Epithelial cell of esophagus (primary cell): ENCODE measurements at regions not wholly inside any gene's neighbourhood (a gene's known extent, or its start where the extent isn't known, plus 50 kb on each side); places are given as distances from the start of the nearest gene placed in this dataset.

Source experiments
- DNase-seq: peaks from one replicate; pipeline ENCODE4 v3.0.0; 2010; ENCODE audit warnings: low read depth
- H3K4me3 ChIP-seq: 2 replicates; pipeline ENCODE4 v1.5.1; 2011; ENCODE audit warnings: mild to moderate bottlenecking, low read length, control low read depth
- TF ChIP-seq, protein P1 (sequence below): IDR thresholded peaks from 2 replicates; pipeline ENCODE4 v1.5.1; 2011; ENCODE audit warnings: low read depth, mild to moderate bottlenecking, low read length, control low read depth, inconsistent platforms; ENCODE audit not compliant: insufficient read depth; ENCODE audit errors: missing control alignments

DNA sequence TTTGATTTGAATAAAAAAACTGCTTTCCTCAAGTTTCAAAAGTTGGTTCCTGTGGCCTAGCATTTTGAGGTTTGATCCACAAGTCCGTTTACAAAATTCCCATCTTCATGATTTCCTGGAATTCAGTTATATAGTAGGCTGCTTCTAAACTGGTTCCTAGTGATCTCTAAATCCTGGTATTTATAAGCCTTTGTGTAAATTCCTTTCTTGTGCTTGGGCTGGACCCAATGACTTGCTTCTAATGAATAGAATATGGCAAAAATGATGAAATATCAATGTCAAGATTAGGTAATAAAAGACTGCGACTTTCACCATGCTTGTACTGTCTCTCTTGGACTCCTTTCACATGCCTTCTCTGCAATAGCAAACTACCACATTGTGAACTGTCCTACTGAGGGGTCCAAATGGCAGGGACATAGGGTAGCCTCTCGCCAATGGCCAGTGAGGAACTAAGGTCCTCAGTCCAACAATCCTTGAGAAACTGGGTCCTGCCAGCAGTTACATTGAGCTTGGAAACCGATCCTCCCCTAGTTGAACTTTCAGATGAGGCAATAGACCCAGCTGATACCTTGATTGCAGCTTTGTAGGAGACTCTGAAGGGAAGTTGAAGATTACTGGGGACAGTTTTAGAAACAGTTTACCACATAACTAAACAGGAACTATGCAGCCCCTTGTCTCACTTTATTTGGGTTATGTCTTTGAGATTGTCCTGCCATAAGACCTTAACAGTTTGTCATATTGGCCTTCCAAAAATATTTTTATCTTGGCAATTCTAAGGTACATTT, 303.9 kb upstream of the TBC1D5 start:
- no peak for DNase-seq
- no peak overlapping the region for H3K4me3 ChIP-seq
- TF ChIP-seq, protein P1, sequence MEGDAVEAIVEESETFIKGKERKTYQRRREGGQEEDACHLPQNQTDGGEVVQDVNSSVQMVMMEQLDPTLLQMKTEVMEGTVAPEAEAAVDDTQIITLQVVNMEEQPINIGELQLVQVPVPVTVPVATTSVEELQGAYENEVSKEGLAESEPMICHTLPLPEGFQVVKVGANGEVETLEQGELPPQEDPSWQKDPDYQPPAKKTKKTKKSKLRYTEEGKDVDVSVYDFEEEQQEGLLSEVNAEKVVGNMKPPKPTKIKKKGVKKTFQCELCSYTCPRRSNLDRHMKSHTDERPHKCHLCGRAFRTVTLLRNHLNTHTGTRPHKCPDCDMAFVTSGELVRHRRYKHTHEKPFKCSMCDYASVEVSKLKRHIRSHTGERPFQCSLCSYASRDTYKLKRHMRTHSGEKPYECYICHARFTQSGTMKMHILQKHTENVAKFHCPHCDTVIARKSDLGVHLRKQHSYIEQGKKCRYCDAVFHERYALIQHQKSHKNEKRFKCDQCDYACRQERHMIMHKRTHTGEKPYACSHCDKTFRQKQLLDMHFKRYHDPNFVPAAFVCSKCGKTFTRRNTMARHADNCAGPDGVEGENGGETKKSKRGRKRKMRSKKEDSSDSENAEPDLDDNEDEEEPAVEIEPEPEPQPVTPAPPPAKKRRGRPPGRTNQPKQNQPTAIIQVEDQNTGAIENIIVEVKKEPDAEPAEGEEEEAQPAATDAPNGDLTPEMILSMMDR = no peak

- no peak overlapping the region for H3K4me3 ChIP-seq
- no peak for DNase-seq
- TF ChIP-seq, protein P1 = no peak
Measured at GRCh38 chr3:18044971-18045880, 302.8 kb upstream of the TBC1D5 start.

DNA sequence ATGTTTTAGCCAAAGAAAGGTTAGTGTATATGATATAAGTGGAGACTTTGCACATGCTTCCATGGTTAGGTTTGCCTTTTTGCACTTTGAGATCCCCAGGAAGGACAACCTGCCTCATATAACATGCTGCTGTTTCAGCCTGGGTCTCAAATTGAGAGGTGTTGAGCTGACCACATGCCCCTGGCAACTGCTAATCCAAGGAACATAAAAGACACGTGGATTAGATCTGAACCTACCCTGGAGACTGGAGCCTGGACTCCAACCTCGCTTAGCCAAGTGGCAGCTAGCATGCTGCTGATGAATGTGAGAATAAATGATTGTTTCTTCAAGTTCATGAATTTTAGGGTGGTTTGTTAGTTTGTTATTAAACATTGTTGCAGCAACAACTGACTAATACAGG, 301.8 kb upstream of the TBC1D5 start:
- DNase-seq = no peak
- no peak overlapping the region for H3K4me3 ChIP-seq
- TF ChIP-seq, protein P1 = no peak

GRCh38 chr3:18036450-18036815, 294.0 kb upstream of the TBC1D5 start:
- TF ChIP-seq, protein P1 = no peak
- H3K4me3 ChIP-seq = no peak overlapping the region
- no peak for DNase-seq

GRCh38 chr3:18035641-18036449, 293.4 kb upstream of the TBC1D5 start:
- TF ChIP-seq, protein P1 = no peak
- H3K4me3 ChIP-seq = no peak overlapping the region
- peak; percentile 25 for DNase-seq

DNA sequence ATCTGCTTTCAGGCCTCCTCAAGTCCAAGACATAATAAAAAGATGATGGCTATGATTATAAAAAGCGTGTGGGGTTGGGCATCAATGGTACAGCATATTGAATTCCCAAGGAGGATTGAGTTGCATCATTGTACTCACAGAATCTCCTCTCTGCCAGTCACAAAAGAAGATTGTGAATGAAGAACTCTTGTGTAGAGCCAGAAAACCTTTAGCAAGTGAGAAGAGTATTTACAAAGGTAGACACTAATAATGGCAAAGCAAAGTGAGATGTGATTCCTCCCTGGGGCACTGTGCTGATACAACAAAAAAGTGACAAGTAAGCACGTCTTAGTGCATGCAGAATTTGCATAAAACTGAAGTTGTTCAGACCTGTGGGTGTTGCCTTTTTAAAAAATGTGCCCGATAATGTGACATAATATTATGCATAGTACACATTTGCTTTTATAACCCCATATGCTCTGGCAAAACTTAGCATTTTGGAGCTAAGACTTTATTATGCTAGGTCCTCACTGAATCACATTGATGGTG, 291.2 kb upstream of the TBC1D5 start:
- DNase-seq = no peak
- H3K4me3 ChIP-seq = no peak overlapping the region
- TF ChIP-seq, protein P1 = no peak
